Osteocyte (in vitro differentiated cells): ENCODE measurements at regions not wholly inside any gene's neighbourhood (a gene's known extent, or its start where the extent isn't known, plus 50 kb on each side); places are given as distances from the start of the nearest gene placed in this dataset.

ENCODE experiments used
- DNase-seq: peaks from one replicate; pipeline ENCODE4 v3.0.0; 2021; ENCODE audit warnings: mixed read lengths; ENCODE audit not compliant: unreplicated experiment; ENCODE audit errors: extremely low spot score
- H3K27ac Mint-ChIP-seq: one replicate; pipeline ENCODE4 v1.8.0; 2021; ENCODE audit warnings: mild to moderate bottlenecking, mixed read lengths; ENCODE audit not compliant: unreplicated experiment
- H3K27me3 Mint-ChIP-seq: one replicate; pipeline ENCODE4 v1.8.0; 2021; ENCODE audit warnings: mixed read lengths; ENCODE audit not compliant: unreplicated experiment
- H3K36me3 Mint-ChIP-seq: one replicate; pipeline ENCODE4 v1.8.0; 2021; ENCODE audit warnings: mixed read lengths; ENCODE audit not compliant: unreplicated experiment
- H3K4me1 Mint-ChIP-seq: one replicate; pipeline ENCODE4 v1.8.0; 2021; ENCODE audit warnings: mixed read lengths; ENCODE audit not compliant: unreplicated experiment
- H3K4me3 Mint-ChIP-seq: one replicate; pipeline ENCODE4 v1.8.0; 2021; ENCODE audit warnings: mild to moderate bottlenecking, moderate library complexity, mixed read lengths; ENCODE audit not compliant: unreplicated experiment
- H3K9me3 Mint-ChIP-seq: one replicate; pipeline ENCODE4 v1.8.0; 2021; ENCODE audit warnings: mixed read lengths; ENCODE audit not compliant: unreplicated experiment
- CTCF ChIP-seq: fragments of 200-600 bp; sonication (generic); IDR thresholded peaks from 2 replicates; pipeline ENCODE4 v1.5.0; 2021; ENCODE audit warnings: antibody characterized with exemption, mild to moderate bottlenecking, moderate library complexity

DNA sequence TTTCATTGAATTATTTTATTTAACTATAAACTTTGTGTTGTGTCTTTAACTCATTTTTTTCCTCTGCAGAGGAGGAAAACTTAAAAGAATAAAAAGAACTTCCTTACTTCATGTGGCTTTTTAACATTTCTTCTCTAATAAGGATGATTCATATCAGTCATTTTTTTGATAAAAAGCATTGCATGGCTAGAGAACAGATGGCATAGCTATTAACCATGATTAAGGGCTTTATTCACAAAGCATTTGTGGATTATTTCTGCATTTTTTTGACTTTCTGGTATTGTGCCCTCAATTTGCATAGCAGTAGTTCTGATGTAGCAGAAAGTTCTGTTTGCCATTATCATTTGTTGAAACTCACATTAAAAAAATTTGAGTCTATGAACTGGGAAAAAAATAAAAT lies 540.8 kb downstream of the SI start:
- no peaks in the 10 kb centered on the region for H3K9me3 Mint-ChIP-seq
- H3K27me3 Mint-ChIP-seq = no peaks in the 10 kb centered on the region
- TF ChIP-seq CTCF = no peak
- no peaks in the 10 kb centered on the region for H3K36me3 Mint-ChIP-seq
- no peak overlapping the region for H3K27ac Mint-ChIP-seq
- no peaks in the 10 kb centered on the region for H3K4me1 Mint-ChIP-seq
- DNase-seq = no peak
- H3K4me3 Mint-ChIP-seq = no peak overlapping the region

DNA sequence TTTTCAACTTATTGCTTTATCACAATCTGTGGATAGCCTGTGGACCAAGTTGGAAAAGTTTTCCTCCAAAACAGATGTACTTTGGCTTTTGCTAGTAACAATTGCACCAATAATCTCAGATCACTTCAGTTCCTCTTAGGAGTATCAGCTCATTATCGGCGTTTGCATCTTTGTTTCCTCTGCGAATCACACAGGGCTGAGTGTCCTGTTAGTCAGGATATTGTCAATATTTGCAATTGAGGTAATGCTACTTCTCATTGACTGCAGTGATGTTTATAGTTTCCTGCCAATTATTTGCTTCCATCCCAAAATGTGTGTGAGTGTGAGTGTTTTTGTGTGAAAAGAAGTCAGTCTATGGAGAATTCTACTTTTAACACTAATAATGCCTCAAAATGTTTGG lies 545.0 kb downstream of the SI start:
- Mint-ChIP-seq H3K9me3 (no peaks in the 10 kb centered on the region), H3K4me3 (no peak overlapping the region), H3K4me1 (no peaks in the 10 kb centered on the region), H3K27me3 (peaks cover 2% of the 10 kb centered on the region), H3K36me3 (no peaks in the 10 kb centered on the region), H3K27ac (no peak overlapping the region)
- DNase-seq = no peak
- no peak for TF ChIP-seq CTCF

GRCh38 chr3:164526250-164526649 lies 552.0 kb downstream of the SI start:
- H3K36me3 Mint-ChIP-seq = no peaks in the 10 kb centered on the region

DNA sequence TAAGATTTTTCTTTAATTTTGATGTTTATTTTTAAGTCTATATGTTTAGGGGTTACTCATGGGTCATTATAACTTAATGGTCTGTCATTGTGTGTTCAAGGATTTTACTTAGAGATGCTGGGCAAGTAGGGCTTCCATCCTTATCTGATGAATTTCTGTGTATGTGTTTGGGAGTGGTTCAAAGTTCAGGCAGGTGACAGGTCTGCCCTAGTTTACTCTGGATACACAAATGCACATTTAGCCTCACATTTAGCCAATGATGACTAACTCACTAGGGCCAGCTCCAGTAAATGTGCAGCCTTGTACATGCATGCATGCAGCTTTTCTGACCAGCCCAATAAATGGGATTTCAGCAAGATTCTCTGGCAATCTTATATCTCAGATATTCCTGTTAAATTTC lies 554.1 kb downstream of the SI start:
- Mint-ChIP-seq H3K27me3 (no peaks in the 10 kb centered on the region), H3K36me3 (no peaks in the 10 kb centered on the region), H3K9me3 (peaks cover 6% of the 10 kb centered on the region), H3K4me3 (no peak overlapping the region), H3K4me1 (no peaks in the 10 kb centered on the region), H3K27ac (no peak overlapping the region)
- no peak for TF ChIP-seq CTCF
- DNase-seq = no peak

More at GRCh38 chr3:164526250-164526649, 552.0 kb downstream of the SI start:
- no peak overlapping the region for H3K27ac Mint-ChIP-seq
- no peaks in the 10 kb centered on the region for H3K4me1 Mint-ChIP-seq
- peaks cover 2% of the 10 kb centered on the region for H3K27me3 Mint-ChIP-seq
- H3K9me3 Mint-ChIP-seq = peaks cover 4% of the 10 kb centered on the region
- no peak for DNase-seq
- no peak for TF ChIP-seq CTCF
- no peak overlapping the region for H3K4me3 Mint-ChIP-seq

GRCh38 chr3:164522073-164522763 lies 556.1 kb downstream of the SI start:
- H3K4me3 Mint-ChIP-seq = no peak overlapping the region
- DNase-seq = no peak
- no peaks in the 10 kb centered on the region for H3K4me1 Mint-ChIP-seq
- H3K27ac Mint-ChIP-seq = no peak overlapping the region
- no peaks in the 10 kb centered on the region for H3K27me3 Mint-ChIP-seq
- peaks cover 25% of the 10 kb centered on the region for H3K9me3 Mint-ChIP-seq
- peaks cover 4% of the 10 kb centered on the region for H3K36me3 Mint-ChIP-seq
- no peak for TF ChIP-seq CTCF
